WERI-Rb-1 (cell line): ENCODE measurements at regions not wholly inside any gene's neighbourhood (a gene's known extent, or its start where the extent isn't known, plus 50 kb on each side); places are given as distances from the start of the nearest gene placed in this dataset.
"Not testable (repeated sequence)": the region's sequence is repeated elsewhere in the genome, so short reads cannot be mapped to it uniquely, and the experiment has no call there.

Source experiments
- DNase-seq: peaks from one replicate; pipeline ENCODE4 v3.0.0-alpha.2; 2020
- H3K27ac ChIP-seq: fragments of 250-450 bp; sonication (Bioruptor Pico); 2 replicates; pipeline ENCODE4 v1.5.1; 2020; ENCODE audit warnings: mild to moderate bottlenecking, moderate library complexity
- H3K27me3 ChIP-seq: fragments of 250-450 bp; sonication (Bioruptor Pico); 2 replicates; pipeline ENCODE4 v1.5.1; 2021; ENCODE audit warnings: mild to moderate bottlenecking, low read depth, moderate library complexity; ENCODE audit not compliant: insufficient read depth, severe bottlenecking
- H3K36me3 ChIP-seq: fragments of 250-450 bp; sonication (Bioruptor Pico); 2 replicates; pipeline ENCODE4 v1.5.1; 2020; ENCODE audit warnings: mild to moderate bottlenecking, moderate library complexity
- H3K4me3 ChIP-seq: 2 replicates; pipeline ENCODE4 v1.5.1; 2011; ENCODE audit warnings: low read depth, mild to moderate bottlenecking, control low read depth, low read length
- H3K9me3 ChIP-seq: fragments of 250-450 bp; sonication (Bioruptor Pico); 2 replicates; pipeline ENCODE4 v1.5.1; 2021; ENCODE audit warnings: mild to moderate bottlenecking, moderate library complexity; ENCODE audit not compliant: severe bottlenecking
- TF ChIP-seq, protein P1 (sequence below): IDR thresholded peaks from 2 replicates; pipeline ENCODE4 v1.5.1; 2011; ENCODE audit warnings: low read depth, mild to moderate bottlenecking, control low read depth, inconsistent platforms, low read length

DNA sequence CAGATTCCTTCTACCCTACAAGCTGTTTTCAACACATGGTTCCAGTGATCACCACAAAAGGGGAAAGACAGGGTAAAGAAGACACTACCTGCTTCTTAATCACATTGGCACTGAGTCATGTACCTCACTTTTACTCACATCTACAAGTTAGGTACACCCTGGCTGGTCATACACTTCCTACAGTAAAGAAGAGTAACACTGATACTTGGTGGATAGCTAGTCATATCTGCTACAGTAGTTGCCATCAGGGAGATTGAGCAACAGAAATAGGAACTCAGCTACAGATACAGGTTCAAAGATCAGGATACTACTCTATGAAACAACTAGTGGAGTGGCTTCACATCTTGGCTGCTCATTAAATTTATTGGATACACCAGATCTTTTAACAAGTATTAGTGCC lies 105.4 kb upstream of the DIAPH2 start:
- no peak overlapping the region for H3K4me3 ChIP-seq
- no peaks in the 10 kb centered on the region for H3K9me3 ChIP-seq
- H3K27ac ChIP-seq: no peak overlapping the region
- DNase-seq: no peak
- peaks cover 45% of the 10 kb centered on the region for H3K27me3 ChIP-seq
- no peaks in the 10 kb centered on the region for H3K36me3 ChIP-seq
- TF ChIP-seq, protein P1, sequence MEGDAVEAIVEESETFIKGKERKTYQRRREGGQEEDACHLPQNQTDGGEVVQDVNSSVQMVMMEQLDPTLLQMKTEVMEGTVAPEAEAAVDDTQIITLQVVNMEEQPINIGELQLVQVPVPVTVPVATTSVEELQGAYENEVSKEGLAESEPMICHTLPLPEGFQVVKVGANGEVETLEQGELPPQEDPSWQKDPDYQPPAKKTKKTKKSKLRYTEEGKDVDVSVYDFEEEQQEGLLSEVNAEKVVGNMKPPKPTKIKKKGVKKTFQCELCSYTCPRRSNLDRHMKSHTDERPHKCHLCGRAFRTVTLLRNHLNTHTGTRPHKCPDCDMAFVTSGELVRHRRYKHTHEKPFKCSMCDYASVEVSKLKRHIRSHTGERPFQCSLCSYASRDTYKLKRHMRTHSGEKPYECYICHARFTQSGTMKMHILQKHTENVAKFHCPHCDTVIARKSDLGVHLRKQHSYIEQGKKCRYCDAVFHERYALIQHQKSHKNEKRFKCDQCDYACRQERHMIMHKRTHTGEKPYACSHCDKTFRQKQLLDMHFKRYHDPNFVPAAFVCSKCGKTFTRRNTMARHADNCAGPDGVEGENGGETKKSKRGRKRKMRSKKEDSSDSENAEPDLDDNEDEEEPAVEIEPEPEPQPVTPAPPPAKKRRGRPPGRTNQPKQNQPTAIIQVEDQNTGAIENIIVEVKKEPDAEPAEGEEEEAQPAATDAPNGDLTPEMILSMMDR: no peak

DNA sequence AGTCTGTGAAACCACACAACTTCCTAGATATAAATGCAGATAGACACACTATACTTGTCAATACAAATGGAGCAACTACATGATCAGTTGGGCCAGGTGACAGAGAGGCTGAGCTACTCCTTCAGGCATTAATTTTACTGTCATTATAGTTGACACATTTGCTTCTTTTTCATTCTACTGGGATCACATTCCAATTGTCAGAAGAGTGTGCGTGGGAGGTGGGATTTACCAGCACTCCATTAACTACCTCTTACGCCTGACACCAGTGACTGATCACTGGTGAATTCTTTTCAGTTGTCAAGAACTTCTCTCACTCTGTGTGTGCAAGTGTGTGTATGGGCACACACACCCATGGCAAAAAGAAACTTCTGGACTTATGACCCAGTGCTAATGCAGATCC lies 94.2 kb upstream of the DIAPH2 start:
- no peak overlapping the region for H3K27ac ChIP-seq
- H3K36me3 ChIP-seq: no peaks in the 10 kb centered on the region
- TF ChIP-seq, protein P1: no peak
- H3K4me3 ChIP-seq: no peak overlapping the region
- no peak for DNase-seq
- no peaks in the 10 kb centered on the region for H3K9me3 ChIP-seq
- H3K27me3 ChIP-seq: peaks cover 24% of the 10 kb centered on the region

DNA sequence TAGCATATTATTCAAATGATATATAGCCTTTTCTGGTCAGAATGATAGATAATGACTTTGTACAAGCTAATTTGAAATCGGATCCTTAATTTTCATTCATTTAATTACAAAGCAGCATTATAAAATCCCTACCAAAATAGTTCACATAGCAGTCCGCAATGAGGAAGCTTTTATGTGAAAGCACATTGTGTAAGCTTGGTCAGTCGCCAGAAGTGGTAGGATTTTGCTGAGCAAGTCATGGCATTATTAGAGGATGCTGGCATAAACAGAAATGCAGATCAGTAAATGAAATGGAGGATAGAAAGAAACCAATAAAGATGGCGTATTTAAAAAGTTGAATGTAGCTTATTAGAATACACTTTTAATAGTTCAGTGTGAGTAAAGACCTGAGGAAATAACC lies 93.2 kb upstream of the DIAPH2 start:
- peaks cover 30% of the 10 kb centered on the region for H3K27me3 ChIP-seq
- H3K4me3 ChIP-seq: no peak overlapping the region
- no peaks in the 10 kb centered on the region for H3K9me3 ChIP-seq
- no peak overlapping the region for H3K27ac ChIP-seq
- TF ChIP-seq, protein P1: no peak
- DNase-seq: no peak
- no peaks in the 10 kb centered on the region for H3K36me3 ChIP-seq

DNA sequence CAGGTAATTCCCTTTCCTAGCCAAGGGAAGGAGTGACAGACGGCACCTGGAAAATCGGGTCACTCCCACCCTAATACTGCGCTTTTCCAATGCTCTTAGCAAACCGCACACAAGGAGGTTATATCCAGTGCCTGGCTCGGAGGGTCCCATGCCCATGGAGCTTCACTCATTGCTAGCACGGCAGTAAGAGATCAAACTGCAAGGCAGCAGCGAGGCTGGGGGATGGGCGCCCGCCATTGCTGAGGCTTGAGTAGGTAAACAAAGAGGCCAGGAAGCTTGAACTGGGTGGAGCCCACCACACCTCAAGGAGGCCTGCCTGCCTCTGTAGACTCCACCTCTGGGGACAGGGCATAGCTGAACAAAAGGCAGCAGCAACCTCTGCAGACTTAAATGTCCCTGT lies 86.8 kb upstream of the DIAPH2 start:
- peaks cover 33% of the 10 kb centered on the region for H3K27me3 ChIP-seq
- H3K9me3 ChIP-seq, DNase-seq, H3K4me3 ChIP-seq, H3K36me3 ChIP-seq, H3K27ac ChIP-seq: not testable (repeated sequence)

DNA sequence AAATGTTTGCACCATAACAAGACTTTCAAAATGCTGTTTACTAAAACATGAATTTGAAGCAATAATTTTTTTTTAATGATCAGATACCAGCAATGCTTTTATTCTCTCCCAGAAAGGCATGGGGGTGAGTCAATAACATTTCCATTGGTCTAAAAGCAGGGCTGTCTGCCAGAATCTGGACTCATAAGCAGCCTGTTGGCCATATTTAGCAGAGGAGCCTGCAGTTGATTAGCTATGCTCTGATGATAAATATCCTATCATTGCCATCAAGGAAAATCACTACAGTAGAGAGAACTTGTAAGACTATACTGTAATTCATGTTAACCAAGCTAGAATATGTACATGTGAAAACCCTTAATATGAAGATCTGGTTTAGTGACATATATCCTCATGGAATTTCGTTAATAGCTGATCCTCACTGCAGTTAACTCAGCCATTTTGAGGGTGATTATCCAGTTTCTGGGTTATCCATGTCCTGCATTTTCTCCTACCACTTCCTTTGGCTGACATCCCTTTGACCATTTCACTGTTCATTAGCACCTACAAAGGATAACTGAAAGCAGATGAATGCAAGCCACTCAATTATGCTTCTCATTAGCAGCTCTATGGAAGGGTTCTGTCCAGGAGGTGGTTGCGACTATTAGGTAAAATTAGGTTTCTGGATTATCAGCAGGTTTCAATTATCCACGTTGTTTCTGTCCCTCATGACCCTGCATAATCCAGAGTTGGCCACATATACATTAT lies 72.9 kb upstream of the DIAPH2 start:
- no peaks in the 10 kb centered on the region for H3K36me3 ChIP-seq
- H3K27ac ChIP-seq: no peak overlapping the region
- DNase-seq: no peak

GRCh38 chrX:96615448-96615847 lies 69.2 kb upstream of the DIAPH2 start:
- Histone ChIP-seq H3K27me3 (peaks cover 22% of the 10 kb centered on the region), H3K4me3 (no peak overlapping the region), H3K9me3 (no peaks in the 10 kb centered on the region), H3K27ac (no peak overlapping the region), H3K36me3 (no peaks in the 10 kb centered on the region)
- no peak for DNase-seq
- TF ChIP-seq, protein P1: no peak

More for the DNA sequence above, 72.9 kb upstream of the DIAPH2 start:
- Histone ChIP-seq H3K9me3 (no peaks in the 10 kb centered on the region), H3K4me3 (no peak overlapping the region), H3K27me3 (peaks cover 30% of the 10 kb centered on the region)
- TF ChIP-seq, protein P1: no peak
